ENCODE measurements at regions not wholly inside any gene's neighbourhood (a gene's known extent, or its start where the extent isn't known, plus 50 kb on each side); places are given as distances from the start of the nearest gene placed in this dataset.

GRCh38 chr3:182216311-182216970 is 504.7 kb downstream of the SOX2 start:
- DNase-seq (ENCODE audit: low spot score), result no peak

DNA sequence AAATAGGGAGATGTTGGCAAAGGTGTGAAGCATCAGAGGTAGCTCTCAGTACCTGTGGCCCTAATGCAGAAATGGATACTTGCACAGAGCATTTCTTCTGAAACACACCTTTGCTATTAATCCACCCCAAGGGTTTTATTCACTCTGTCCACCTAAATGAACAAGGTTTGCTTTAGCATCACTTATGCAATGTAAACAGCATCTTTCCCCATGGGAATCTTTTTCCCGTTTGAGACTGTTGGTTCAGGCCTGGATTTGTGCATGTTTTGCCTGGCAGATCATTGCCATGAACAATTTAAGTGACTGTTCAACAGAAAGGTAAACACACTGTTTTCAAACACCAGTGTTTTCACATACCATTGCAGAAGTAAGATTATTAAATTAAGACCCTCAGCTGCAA is 508.3 kb downstream of the SOX2 start:
- DNase-seq (ENCODE audit: low spot score), result no peak

DNA sequence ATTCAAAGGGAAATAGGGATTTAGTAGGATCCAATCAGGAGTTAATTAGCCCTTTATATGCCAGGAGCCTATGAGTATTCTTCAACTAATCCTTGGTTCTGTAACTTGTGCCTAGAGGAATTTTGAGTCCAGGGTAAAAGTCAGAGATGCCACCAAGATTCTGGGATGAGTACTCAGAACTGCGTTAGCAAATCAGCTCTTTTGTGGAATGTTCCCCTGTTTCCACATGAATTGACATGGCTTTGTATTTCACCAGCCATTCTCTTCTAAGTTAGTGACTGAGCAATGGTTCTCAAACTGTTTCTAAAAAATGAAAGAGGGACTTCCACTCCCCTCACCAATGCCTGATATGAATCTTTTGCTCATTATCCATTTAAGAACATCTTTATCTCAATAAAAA is 508.7 kb downstream of the SOX2 start:
- no peak for DNase-seq (ENCODE audit: low spot score)

DNA sequence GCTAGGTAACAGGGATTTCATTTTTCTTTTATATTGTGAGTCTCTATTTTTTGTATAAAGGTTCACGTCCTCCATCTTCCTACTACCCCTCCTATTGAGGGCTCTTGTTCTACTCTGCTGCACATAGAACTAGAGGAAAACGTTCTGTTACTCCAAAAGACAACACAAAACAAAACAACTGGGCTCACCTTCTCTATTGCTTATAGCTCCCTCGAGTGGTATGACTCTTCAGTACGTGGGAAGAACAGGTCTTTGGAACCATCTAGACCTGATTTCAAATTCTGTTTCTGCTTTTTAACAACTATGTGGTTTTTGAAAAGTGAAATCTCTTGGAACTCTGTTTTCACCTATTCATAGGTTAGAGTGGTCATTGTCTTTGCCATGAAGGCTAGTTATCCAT is 515.3 kb downstream of the SOX2 start:
- DNase-seq (ENCODE audit: low spot score), result no peak

GRCh38 chr3:182233405-182233804 is 521.7 kb downstream of the SOX2 start:
- no peak for DNase-seq (ENCODE audit: low spot score)

GRCh38 chr3:182233957-182234356 is 522.2 kb downstream of the SOX2 start:
- no peak for DNase-seq (ENCODE audit: low spot score)

- DNase-seq (ENCODE audit: low spot score), result peak; percentile 11
Measured at GRCh38 chr3:182234881-182235280, 523.2 kb downstream of the SOX2 start.

GRCh38 chr3:182235504-182235903 is 523.8 kb downstream of the SOX2 start:
- peak; percentile 74 for DNase-seq (ENCODE audit: low spot score)

GRCh38 chr3:182238126-182238525 is 526.4 kb downstream of the SOX2 start:
- DNase-seq (ENCODE audit: low spot score), result peak; percentile 77

GRCh38 chr3:182239316-182239715 is 527.6 kb downstream of the SOX2 start:
- peak; percentile 33 for DNase-seq (ENCODE audit: low spot score)

DNA sequence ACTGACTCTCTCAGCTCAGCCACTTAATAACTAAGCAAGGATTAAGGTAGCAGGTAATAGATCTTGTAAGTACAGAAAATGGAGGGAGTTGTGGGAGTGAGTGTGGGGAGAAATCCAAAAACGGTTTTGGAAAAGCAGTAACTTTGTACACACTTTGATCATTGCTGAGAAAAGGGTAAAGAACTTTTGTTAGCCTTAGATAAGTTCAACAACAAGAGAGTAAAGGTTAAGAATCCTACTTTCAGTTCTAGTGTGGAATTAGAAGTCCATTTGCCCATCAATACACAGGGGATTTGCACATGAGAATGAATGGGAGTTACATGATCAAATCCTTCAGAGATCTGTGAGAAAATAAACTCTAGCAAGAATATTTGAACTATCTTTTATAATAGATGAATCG is 528.7 kb downstream of the SOX2 start:
- peak; percentile 47 for DNase-seq (ENCODE audit: low spot score)

DNA sequence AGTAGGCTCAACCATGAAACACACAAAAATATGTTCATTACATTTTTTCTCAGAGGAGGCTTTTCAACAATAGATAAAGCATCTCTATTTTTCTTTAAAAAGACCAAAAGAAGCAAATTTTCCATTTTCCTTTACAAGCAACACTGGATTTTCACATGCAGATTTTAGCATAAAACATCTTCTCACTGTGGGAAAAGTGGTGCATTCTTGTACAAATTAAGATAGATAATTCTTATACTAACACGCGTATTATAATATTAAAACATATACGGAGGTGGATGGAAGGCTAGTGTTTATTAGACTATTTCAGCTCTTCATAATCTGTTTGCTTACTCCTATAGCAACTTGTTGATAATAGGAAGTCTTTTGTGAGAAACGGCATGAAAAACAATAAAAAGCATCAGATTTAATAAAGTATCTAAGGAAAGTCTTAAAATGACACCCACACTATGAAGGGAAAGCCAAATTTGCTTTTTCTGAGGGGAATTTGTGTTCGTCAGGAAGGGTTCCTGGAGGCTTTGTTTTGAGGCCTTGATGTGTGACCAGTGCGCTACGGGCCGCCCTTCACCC is 529.6 kb downstream of the SOX2 start:
- DNase-seq (ENCODE audit: low spot score), result no peak

DNA sequence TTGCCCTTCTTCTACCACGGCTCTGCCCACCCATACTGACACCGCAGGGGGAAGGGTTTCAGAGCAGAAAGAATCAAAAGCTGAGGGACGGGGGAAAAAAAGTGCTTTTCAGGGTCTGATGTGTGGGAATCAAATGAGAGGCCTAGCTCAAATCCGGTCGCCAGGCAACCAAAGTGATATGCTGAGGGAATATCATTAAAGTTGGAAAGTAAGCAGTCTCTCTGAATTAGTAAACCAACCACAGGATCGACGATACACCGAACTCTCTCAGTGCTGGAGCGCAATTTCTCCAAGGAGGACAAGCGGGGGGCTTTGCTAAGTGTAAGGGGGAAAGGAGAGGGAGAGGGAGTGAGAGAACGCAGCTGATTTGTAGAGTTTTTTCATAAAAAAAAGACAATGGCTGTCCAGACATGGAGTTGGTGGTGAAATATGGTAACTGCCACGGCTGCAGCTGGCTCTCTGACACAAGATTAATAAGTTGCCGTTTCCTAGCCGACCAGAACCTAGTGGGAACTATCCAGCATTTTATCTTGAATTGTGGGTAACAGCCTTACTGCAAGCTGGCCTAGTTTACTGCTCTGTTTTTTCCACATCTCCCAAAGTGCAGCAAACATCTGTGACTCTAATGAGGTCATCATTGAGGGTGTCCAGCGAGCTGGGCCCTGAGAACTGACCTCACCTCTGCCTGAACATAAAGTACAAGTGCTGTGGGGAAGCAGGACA is 530.2 kb downstream of the SOX2 start:
- DNase-seq (ENCODE audit: low spot score), result peak; percentile 89

DNA sequence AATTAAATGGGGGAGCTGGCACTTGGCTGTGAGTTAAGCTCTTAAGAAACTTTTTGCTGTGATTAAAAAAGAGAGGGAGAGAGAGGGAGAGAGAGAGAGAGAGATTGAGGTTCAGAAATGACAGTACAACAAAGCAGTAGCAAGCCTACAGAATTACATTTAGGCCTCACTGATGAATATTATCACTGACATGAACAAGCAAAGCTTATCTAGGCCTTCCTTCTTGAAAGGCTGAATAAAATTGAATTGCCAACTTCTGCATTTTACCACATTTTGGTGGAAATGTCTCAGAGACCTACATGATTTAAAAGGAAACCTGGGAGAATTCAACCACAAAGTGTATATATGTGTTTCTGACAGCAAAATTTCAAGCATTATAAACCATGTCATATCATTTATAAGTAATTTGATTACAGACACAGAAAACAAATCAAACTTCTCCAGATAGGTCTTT is 530.8 kb downstream of the SOX2 start:
- no peak for DNase-seq (ENCODE audit: low spot score)

- peak; percentile 30 for DNase-seq (ENCODE audit: low spot score)
Measured at GRCh38 chr3:182243625-182244024, 531.9 kb downstream of the SOX2 start.

GRCh38 chr3:182244222-182244971 is 532.7 kb downstream of the SOX2 start:
- peak; percentile 76 for DNase-seq (ENCODE audit: low spot score)

DNA sequence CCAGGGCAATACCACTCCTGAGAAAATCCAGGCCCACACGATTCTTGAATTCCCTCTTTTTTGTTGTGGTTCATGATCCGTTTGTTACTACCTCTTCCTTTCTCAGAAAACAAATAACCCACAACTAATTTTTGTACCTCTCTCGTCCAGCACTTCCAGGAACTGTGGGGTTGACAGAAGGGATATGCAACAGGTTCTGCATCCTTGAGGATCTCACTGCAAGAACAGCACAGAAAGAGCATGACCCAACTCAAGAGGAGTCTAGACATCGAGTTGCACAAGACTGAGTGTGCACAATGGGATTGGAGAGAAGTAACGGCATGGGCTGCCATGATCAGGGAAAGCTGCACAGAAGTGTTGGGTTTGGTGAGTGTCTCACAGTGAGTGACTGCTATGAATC is 533.3 kb downstream of the SOX2 start:
- no peak for DNase-seq (ENCODE audit: low spot score)

DNA sequence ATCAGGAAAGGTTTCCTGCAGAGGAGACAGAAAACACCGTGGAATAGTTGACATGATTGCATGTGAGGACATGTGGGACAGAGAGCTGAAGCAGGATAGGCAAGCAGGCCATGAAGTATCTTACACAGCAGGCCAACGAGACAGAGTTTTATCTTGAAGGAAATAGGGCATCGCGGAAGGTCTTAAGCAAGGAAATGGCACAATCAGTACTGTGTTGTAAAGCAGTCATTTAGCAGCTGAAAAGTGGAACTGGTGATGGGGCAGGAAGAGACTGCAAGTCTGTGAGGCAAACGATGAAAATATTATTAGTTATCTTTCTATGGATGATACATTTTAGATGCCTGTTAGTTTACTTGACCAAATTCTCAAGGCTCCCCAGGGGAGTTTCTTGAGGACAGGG is 535.1 kb downstream of the SOX2 start:
- DNase-seq (ENCODE audit: low spot score), result no peak

GRCh38 chr3:182248349-182248880 is 536.7 kb downstream of the SOX2 start:
- peak; percentile 16 for DNase-seq (ENCODE audit: low spot score)

- peak; percentile 22 for DNase-seq (ENCODE audit: low spot score)
Measured at GRCh38 chr3:182252802-182253201, 540.5 kb upstream of the ATP11B start.

DNA sequence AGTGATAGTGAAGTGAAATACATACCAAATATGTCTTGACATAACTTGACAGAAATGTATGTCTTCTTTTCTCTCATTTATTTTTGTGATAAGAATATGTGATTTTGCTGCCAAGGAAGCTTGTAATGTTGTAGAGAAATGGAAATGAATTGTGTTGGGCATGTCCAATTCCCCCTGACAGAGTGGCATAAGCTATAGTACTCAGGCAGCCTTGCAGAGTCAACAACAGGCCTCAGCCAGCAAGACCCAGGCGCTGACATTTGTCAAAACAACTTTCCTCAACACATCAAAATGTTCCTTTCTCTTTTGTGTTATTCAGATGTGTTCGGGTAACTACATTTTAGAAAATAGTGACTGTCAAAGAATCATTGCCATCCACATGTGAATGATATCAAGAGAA is 538.1 kb upstream of the ATP11B start:
- peak; percentile 37 for DNase-seq (ENCODE audit: low spot score)

GRCh38 chr3:182257361-182257760 is 535.9 kb upstream of the ATP11B start:
- no peak for DNase-seq (ENCODE audit: low spot score)

All from globus pallidus (tissue), 1 donor.